ENCODE measurements at regions not wholly inside any gene's neighbourhood (a gene's known extent, or its start where the extent isn't known, plus 50 kb on each side); places are given as distances from the start of the nearest gene placed in this dataset.

- no peak for DNase-seq (ENCODE audit: low spot score)
These were observed 56.1 kb upstream of the ELMO1 start for GRCh38 chr7:37504801-37505200.

- DNase-seq (ENCODE audit: low spot score), result no peak
These were observed 57.2 kb upstream of the ELMO1 start for GRCh38 chr7:37505750-37506353.

- DNase-seq (ENCODE audit: low spot score), result no peak
These were observed 59.5 kb upstream of the ELMO1 start for GRCh38 chr7:37508118-37508517.

- DNase-seq (ENCODE audit: low spot score), result peak; percentile 31
These were observed 61.5 kb upstream of the ELMO1 start for GRCh38 chr7:37510043-37510634.

- no peak for DNase-seq (ENCODE audit: low spot score)
These were observed 63.3 kb upstream of the ELMO1 start for GRCh38 chr7:37511915-37512314.

GRCh38 chr7:37514497-37514896 lies 65.8 kb upstream of the ELMO1 start:
- no peak for DNase-seq (ENCODE audit: low spot score)

GRCh38 chr7:37516664-37517063 lies 68.0 kb upstream of the ELMO1 start:
- DNase-seq (ENCODE audit: low spot score), result no peak

- no peak for DNase-seq (ENCODE audit: low spot score)
These were observed 69.6 kb upstream of the ELMO1 start for GRCh38 chr7:37518266-37518665.

GRCh38 chr7:37524056-37524455 lies 75.4 kb upstream of the ELMO1 start:
- DNase-seq (ENCODE audit: low spot score), result no peak

- DNase-seq (ENCODE audit: low spot score), result no peak
These were observed 76.1 kb upstream of the ELMO1 start for GRCh38 chr7:37524797-37525196.

GRCh38 chr7:37526623-37527022 lies 78.0 kb upstream of the ELMO1 start:
- no peak for DNase-seq (ENCODE audit: low spot score)

- no peak for DNase-seq (ENCODE audit: low spot score)
These were observed 78.4 kb upstream of the ELMO1 start for GRCh38 chr7:37527109-37527508.

GRCh38 chr7:37531225-37531624 lies 82.6 kb upstream of the ELMO1 start:
- no peak for DNase-seq (ENCODE audit: low spot score)

- no peak for DNase-seq (ENCODE audit: low spot score)
These were observed 84.0 kb upstream of the ELMO1 start for GRCh38 chr7:37532636-37533035.

GRCh38 chr7:37534893-37535610 lies 86.4 kb upstream of the ELMO1 start:
- no peak for DNase-seq (ENCODE audit: low spot score)

GRCh38 chr7:37535841-37536240 lies 87.2 kb upstream of the ELMO1 start:
- no peak for DNase-seq (ENCODE audit: low spot score)

- DNase-seq (ENCODE audit: low spot score), result no peak
These were observed 88.0 kb upstream of the ELMO1 start for GRCh38 chr7:37536706-37537105.

- no peak for DNase-seq (ENCODE audit: low spot score)
These were observed 88.8 kb upstream of the ELMO1 start for GRCh38 chr7:37537439-37537838.

- no peak for DNase-seq (ENCODE audit: low spot score)
These were observed 90.3 kb upstream of the ELMO1 start for GRCh38 chr7:37538945-37539344.

- no peak for DNase-seq (ENCODE audit: low spot score)
These were observed 92.3 kb upstream of the ELMO1 start for GRCh38 chr7:37540917-37541316.

GRCh38 chr7:37541810-37542443 lies 93.3 kb upstream of the ELMO1 start:
- no peak for DNase-seq (ENCODE audit: low spot score)

- no peak for DNase-seq (ENCODE audit: low spot score)
These were observed 97.2 kb upstream of the ELMO1 start for GRCh38 chr7:37545619-37546534.

Measured in activated CD4-positive, alpha-beta T cell treated with anti-CD3 and anti-CD28 coated beads, Interleukin-2, Interleukin-4, amounts not matched to agents 100 ng/mL and 50 ng/mL, durations not matched to agents 16 hours and 8 hours (primary cell).